Activated CD8-positive, alpha-beta memory T cell treated with anti-CD3 and anti-CD28 coated beads, Interleukin-2, amount 50 U/mL, for 24 hours (primary cell): ENCODE measurements at regions not wholly inside any gene's neighbourhood (a gene's known extent, or its start where the extent isn't known, plus 50 kb on each side); places are given as distances from the start of the nearest gene placed in this dataset.
"Not testable (repeated sequence)": the region's sequence is repeated elsewhere in the genome, so short reads cannot be mapped to it uniquely, and the experiment has no call there.

Experiments
- DNase-seq: peaks from one replicate; pipeline ENCODE4 v3.0.0-alpha.2; 2020; ENCODE audit errors: extremely low read depth

- no peak for DNase-seq
Observed at GRCh38 chr5:116785106-116785505, 210.5 kb upstream of the SEMA6A start.

GRCh38 chr5:116779846-116780245 lies 205.2 kb upstream of the SEMA6A start:
- no peak for DNase-seq

- DNase-seq: no peak
Observed at GRCh38 chr5:116778651-116779280, 204.1 kb upstream of the SEMA6A start.

GRCh38 chr5:116778032-116778431 lies 203.4 kb upstream of the SEMA6A start:
- DNase-seq: no peak

- no peak for DNase-seq
Observed at GRCh38 chr5:116773926-116774325, 199.3 kb upstream of the SEMA6A start.

- no peak for DNase-seq
Observed at GRCh38 chr5:116772806-116773205, 198.2 kb upstream of the SEMA6A start.

GRCh38 chr5:116772152-116772501 lies 197.5 kb upstream of the SEMA6A start:
- no peak for DNase-seq

GRCh38 chr5:116771466-116772151 lies 197.0 kb upstream of the SEMA6A start:
- no peak for DNase-seq

- DNase-seq: not testable (repeated sequence)
Observed at GRCh38 chr5:116769953-116770352, 195.3 kb upstream of the SEMA6A start.

- DNase-seq: no peak
Observed at GRCh38 chr5:116769470-116769869, 194.8 kb upstream of the SEMA6A start.

- no peak for DNase-seq
Observed at GRCh38 chr5:116766470-116766947, 191.9 kb upstream of the SEMA6A start.

GRCh38 chr5:116765441-116765840 lies 190.8 kb upstream of the SEMA6A start:
- DNase-seq: no peak

- DNase-seq: no peak
Observed at GRCh38 chr5:116764941-116765340, 190.3 kb upstream of the SEMA6A start.

GRCh38 chr5:116763987-116764866 lies 189.6 kb upstream of the SEMA6A start:
- DNase-seq: no peak

GRCh38 chr5:116759860-116760640 lies 185.4 kb upstream of the SEMA6A start:
- DNase-seq: no peak

GRCh38 chr5:116757326-116757725 lies 182.7 kb upstream of the SEMA6A start:
- DNase-seq: no peak

- DNase-seq: no peak
Observed at GRCh38 chr5:116756531-116756930, 181.9 kb upstream of the SEMA6A start.

GRCh38 chr5:116754556-116754955 lies 179.9 kb upstream of the SEMA6A start:
- no peak for DNase-seq

- no peak for DNase-seq
Observed at GRCh38 chr5:116751684-116752083, 177.1 kb upstream of the SEMA6A start.

- DNase-seq: no peak
Observed at GRCh38 chr5:116750631-116751580, 176.3 kb upstream of the SEMA6A start.

GRCh38 chr5:116747881-116748280 lies 173.3 kb upstream of the SEMA6A start:
- DNase-seq: no peak
